ENCODE measurements at regions not wholly inside any gene's neighbourhood (a gene's known extent, or its start where the extent isn't known, plus 50 kb on each side); places are given as distances from the start of the nearest gene placed in this dataset.
"Not testable (repeated sequence)": the region's sequence is repeated elsewhere in the genome, so short reads cannot be mapped to it uniquely, and the experiment has no call there.

- not testable (repeated sequence) for TF ChIP-seq CTCF (IDR thresholded peaks at IDR 0.05; ENCODE audit: borderline replicate concordance, extremely low read depth, low read length, poor library complexity, severe bottlenecking); EZH2 (IDR thresholded peaks at IDR 0.05; ENCODE audit: borderline replicate concordance, low read depth, low read length, severe bottlenecking)
Measured at GRCh38 chr4:118535788-118536187, 149.4 kb upstream of the METTL14 start.
